ENCODE measurements at regions not wholly inside any gene's neighbourhood (a gene's known extent, or its start where the extent isn't known, plus 50 kb on each side); places are given as distances from the start of the nearest gene placed in this dataset.

DNA sequence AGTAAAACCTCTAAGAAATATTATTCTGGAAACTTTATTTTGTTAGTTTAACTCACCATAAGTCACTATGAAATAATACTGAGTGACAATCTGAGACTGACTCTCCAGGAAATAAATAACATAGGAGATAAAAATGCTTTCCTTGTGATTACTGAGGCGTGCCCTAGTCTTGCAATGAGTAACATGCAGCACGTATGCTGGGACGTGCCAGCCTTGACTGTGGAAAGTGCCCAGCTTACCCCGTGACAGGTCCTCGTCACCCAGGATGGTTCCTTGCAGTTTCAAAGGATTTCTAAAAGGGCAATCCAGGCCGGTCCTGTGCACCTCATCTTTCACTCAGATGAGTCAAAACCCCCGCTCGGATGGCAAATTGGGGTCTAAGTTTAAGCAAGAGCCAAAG, 720.8 kb upstream of the ADAMTS16 start:
- ChIA-PET CTCF (no interaction called here), POLR2A (no interaction called here)
- TF ChIP-seq JUN (IDR thresholded peaks at IDR 0.05; ENCODE audit: borderline replicate concordance, insufficient read depth, insufficient read length, low read depth) (no peak), POLR2A (IDR thresholded peaks at IDR 0.05; ENCODE audit: low read depth, low read length) (no peak), MAX (IDR thresholded peaks at IDR 0.05; ENCODE audit: insufficient read depth, insufficient read length) (no peak), GATA2 (IDR thresholded peaks at IDR 0.05; ENCODE audit: insufficient read depth, insufficient read length, low read depth, low read length) (no peak), POLR2AphosphoS5 (IDR thresholded peaks at IDR 0.05; ENCODE audit: insufficient read depth, low read depth, low read length) (no peak), EZH2 (IDR thresholded peaks at IDR 0.05; ENCODE audit: borderline replicate concordance, low read depth, low read length, severe bottlenecking) (no peak)
- H3K27me3 ChIP-seq (ENCODE audit: control insufficient read depth in 2 of 2, insufficient read depth in 2 of 2, low read length in 2 of 2) = no peaks in the 10 kb centered on the region
- no peaks in the 10 kb centered on the region for H3K4me1 ChIP-seq (ENCODE audit: control insufficient read depth, extremely low read depth, insufficient read depth, low read length)
- no peak overlapping the region for H2AFZ ChIP-seq (ENCODE audit: low read depth, low read length)
- H3K79me2 ChIP-seq (ENCODE audit: control insufficient read depth, insufficient read depth, low read length) = no peaks in the 10 kb centered on the region
- no peak overlapping the region for H3K27ac ChIP-seq (ENCODE audit: insufficient read depth, low read depth, low read length)
- H3K9me3 ChIP-seq (replicated peaks; ENCODE audit: control insufficient read depth, insufficient read depth, low read length) = peaks cover 5% of the 10 kb centered on the region
- intact Hi-C loops (cut with micrococcal nuclease) = no loop called here
- DNase-seq (ENCODE audit: low read depth, low spot score) (no peak), FAIRE-seq (no peak)
- no peaks in the 10 kb centered on the region for H3K9me1 ChIP-seq (replicated peaks; ENCODE audit: control insufficient read depth, extremely low read depth, insufficient read depth, low read length)
- H3K9ac ChIP-seq (replicated peaks; ENCODE audit: extremely low read depth, insufficient read depth, low read length) = no peak overlapping the region
- H3K4me2 ChIP-seq (ENCODE audit: insufficient read depth, low read length) = no peak overlapping the region
- no peak overlapping the region for H3K4me3 ChIP-seq (replicated peaks in 1 of 3; ENCODE audit: insufficient read depth in 1 of 3, low read depth in 1 of 3, low read length in 3 of 3)
- dilution Hi-C loops (cut with MboI; ENCODE audit: extremely low pct_ligation_motif_present, low sequenced_read_pairs) = no loop called here
- no peaks in the 10 kb centered on the region for H4K20me1 ChIP-seq (replicated peaks; ENCODE audit: control insufficient read depth, extremely low read depth, insufficient read depth, low read length)
- no peaks in the 10 kb centered on the region for H3K36me3 ChIP-seq (ENCODE audit: control insufficient read depth in 2 of 2, extremely low read depth in 1 of 2, insufficient read depth in 2 of 2, low read length in 2 of 2)
- BruUV-seq (replicated peaks) = no TSS peak

DNA sequence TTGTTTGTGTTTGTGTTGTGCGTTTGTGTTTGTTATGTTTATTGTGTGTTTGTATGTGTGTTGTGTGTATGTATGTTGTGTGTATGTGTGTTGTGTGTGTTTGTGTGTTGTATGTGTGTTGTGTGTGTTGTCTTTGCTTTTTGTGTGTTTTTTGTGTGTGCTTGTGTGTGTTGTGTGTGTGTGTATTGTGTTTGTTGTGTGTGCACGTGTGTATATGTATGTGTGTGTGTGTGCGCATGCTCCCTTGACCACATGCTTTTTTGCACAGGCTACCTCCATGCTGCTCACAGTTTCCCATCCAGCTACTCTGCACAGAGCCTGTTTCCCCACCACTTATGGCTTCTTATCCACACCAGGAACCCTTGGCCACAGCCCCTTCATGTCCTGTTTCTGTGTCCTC, 720.0 kb upstream of the ADAMTS16 start:
- H2AFZ ChIP-seq (ENCODE audit: low read depth, low read length) = no peak overlapping the region
- H3K9me3 ChIP-seq (replicated peaks; ENCODE audit: control insufficient read depth, insufficient read depth, low read length) = peaks cover 5% of the 10 kb centered on the region
- H3K79me2 ChIP-seq (ENCODE audit: control insufficient read depth, insufficient read depth, low read length) = no peaks in the 10 kb centered on the region
- no peaks in the 10 kb centered on the region for H4K20me1 ChIP-seq (replicated peaks; ENCODE audit: control insufficient read depth, extremely low read depth, insufficient read depth, low read length)
- TF ChIP-seq, protein P1, sequence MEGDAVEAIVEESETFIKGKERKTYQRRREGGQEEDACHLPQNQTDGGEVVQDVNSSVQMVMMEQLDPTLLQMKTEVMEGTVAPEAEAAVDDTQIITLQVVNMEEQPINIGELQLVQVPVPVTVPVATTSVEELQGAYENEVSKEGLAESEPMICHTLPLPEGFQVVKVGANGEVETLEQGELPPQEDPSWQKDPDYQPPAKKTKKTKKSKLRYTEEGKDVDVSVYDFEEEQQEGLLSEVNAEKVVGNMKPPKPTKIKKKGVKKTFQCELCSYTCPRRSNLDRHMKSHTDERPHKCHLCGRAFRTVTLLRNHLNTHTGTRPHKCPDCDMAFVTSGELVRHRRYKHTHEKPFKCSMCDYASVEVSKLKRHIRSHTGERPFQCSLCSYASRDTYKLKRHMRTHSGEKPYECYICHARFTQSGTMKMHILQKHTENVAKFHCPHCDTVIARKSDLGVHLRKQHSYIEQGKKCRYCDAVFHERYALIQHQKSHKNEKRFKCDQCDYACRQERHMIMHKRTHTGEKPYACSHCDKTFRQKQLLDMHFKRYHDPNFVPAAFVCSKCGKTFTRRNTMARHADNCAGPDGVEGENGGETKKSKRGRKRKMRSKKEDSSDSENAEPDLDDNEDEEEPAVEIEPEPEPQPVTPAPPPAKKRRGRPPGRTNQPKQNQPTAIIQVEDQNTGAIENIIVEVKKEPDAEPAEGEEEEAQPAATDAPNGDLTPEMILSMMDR (IDR thresholded peaks at IDR 0.05; ENCODE audit: extremely low read depth in 1 of 2, insufficient read depth in 1 of 2, low read depth in 1 of 2, low read length in 2 of 2) = no peak
- TF ChIP-seq EZH2 (IDR thresholded peaks at IDR 0.05; ENCODE audit: borderline replicate concordance, low read depth, low read length, severe bottlenecking) (no peak), JUN (IDR thresholded peaks at IDR 0.05; ENCODE audit: borderline replicate concordance, insufficient read depth, insufficient read length, low read depth) (no peak), POLR2AphosphoS5 (IDR thresholded peaks at IDR 0.05; ENCODE audit: insufficient read depth, low read depth, low read length) (no peak), FOS (IDR thresholded peaks at IDR 0.05; ENCODE audit: borderline replicate concordance, insufficient read depth, low read length) (no peak), GATA2 (IDR thresholded peaks at IDR 0.05; ENCODE audit: insufficient read depth, insufficient read length, low read depth, low read length) (no peak), MAX (IDR thresholded peaks at IDR 0.05; ENCODE audit: insufficient read depth, insufficient read length) (no peak), POLR2A (IDR thresholded peaks at IDR 0.05; ENCODE audit: low read depth, low read length) (no peak), MYC (IDR thresholded peaks at IDR 0.05; ENCODE audit: low read depth, low read length) (no peak)
- no peak for FAIRE-seq
- no peak overlapping the region for H3K4me2 ChIP-seq (ENCODE audit: insufficient read depth, low read length)
- intact Hi-C loops (cut with micrococcal nuclease) = no loop called here
- ChIA-PET POLR2A (no interaction called here), CTCF (no interaction called here)
- no peaks in the 10 kb centered on the region for H3K27me3 ChIP-seq (ENCODE audit: control insufficient read depth in 2 of 2, insufficient read depth in 2 of 2, low read length in 2 of 2)
- no peak overlapping the region for H3K27ac ChIP-seq (ENCODE audit: insufficient read depth, low read depth, low read length)
- no peaks in the 10 kb centered on the region for H3K36me3 ChIP-seq (ENCODE audit: control insufficient read depth in 2 of 2, extremely low read depth in 1 of 2, insufficient read depth in 2 of 2, low read length in 2 of 2)
- no peaks in the 10 kb centered on the region for H3K9me1 ChIP-seq (replicated peaks; ENCODE audit: control insufficient read depth, extremely low read depth, insufficient read depth, low read length)
- no TSS peak for BruUV-seq (replicated peaks)
- dilution Hi-C loops (cut with MboI; ENCODE audit: extremely low pct_ligation_motif_present, low sequenced_read_pairs) = no loop called here
- H3K9ac ChIP-seq (replicated peaks; ENCODE audit: extremely low read depth, insufficient read depth, low read length) = no peak overlapping the region
- H3K4me1 ChIP-seq (ENCODE audit: control insufficient read depth, extremely low read depth, insufficient read depth, low read length) = no peaks in the 10 kb centered on the region
- DNase-seq (ENCODE audit: low read depth, low spot score) = no peak
- H3K4me3 ChIP-seq (replicated peaks in 1 of 3; ENCODE audit: insufficient read depth in 1 of 3, low read depth in 1 of 3, low read length in 3 of 3) = no peak overlapping the region
